IMR-90 (cell line): ENCODE measurements at regions not wholly inside any gene's neighbourhood (a gene's known extent, or its start where the extent isn't known, plus 50 kb on each side); places are given as distances from the start of the nearest gene placed in this dataset.

ENCODE experiments used
- ATAC-seq: fragments of 200-7000 bp; cut with Tn5 transposase; 2 replicates; pipeline ENCODE4 v1.9.1; 2020; ENCODE audit warnings: low read depth, mild to moderate bottlenecking, moderate library complexity
- BruUV-seq: library from RNA; stranded (reverse); fragments of 400-500 nt; replicated peaks from 2 replicates; lab custom pipeline; 2021; lab: Mats Ljungman, UMichigan
- CTCF ChIA-PET: fragments of 300-600 bp; formaldehyde crosslinking; extraction: SDS; loops from one replicate; lab custom pipeline; 2021; ENCODE audit warnings: antibody characterized with exemption; lab: Yijun Ruan, JAX
- POLR2A ChIA-PET: fragments of 300-600 bp; sonication (Branson Sonifier 250); formaldehyde crosslinking; loops from one replicate; lab custom pipeline; 2022; ENCODE audit warnings: antibody characterized with exemption; ENCODE audit not compliant: unreplicated experiment; lab: Charles Lee
- DNase-seq: peaks from one replicate; pipeline ENCODE4 v3.0.0; 2013
- H2AFZ ChIP-seq: replicated peaks from 2 replicates; pipeline ENCODE3; 2013; ENCODE audit warnings: low read length, mild to moderate bottlenecking; ENCODE audit not compliant: poor library complexity
- H2AK5ac ChIP-seq: 2 replicates; pipeline ENCODE4 v1.6.1; 2013; ENCODE audit warnings: low read depth, low read length, inconsistent platforms
- H2AK9ac ChIP-seq: replicated peaks from 2 replicates; pipeline ENCODE3; 2013; ENCODE audit warnings: mild to moderate bottlenecking, low read depth, low read length, moderate library complexity; ENCODE audit not compliant: poor library complexity
- H2BK120ac ChIP-seq: 2 replicates; pipeline ENCODE4 v1.6.1; 2013; ENCODE audit warnings: low read depth, low read length, inconsistent platforms
- H2BK15ac ChIP-seq: 3 replicates; pipeline ENCODE4 v1.6.1; 2013; ENCODE audit warnings: low read depth, low read length, inconsistent platforms
- H2BK20ac ChIP-seq: 2 replicates; pipeline ENCODE4 v1.6.1; 2013; ENCODE audit warnings: low read depth, mild to moderate bottlenecking, inconsistent platforms, low read length, moderate library complexity
- H2BK5ac ChIP-seq: 2 replicates; pipeline ENCODE4 v1.6.1; 2013; ENCODE audit warnings: mild to moderate bottlenecking, low read depth, low read length, inconsistent platforms; ENCODE audit not compliant: poor library complexity, severe bottlenecking
- H3K14ac ChIP-seq: replicated peaks from 2 replicates; pipeline ENCODE4 v1.6.1; 2013; ENCODE audit warnings: low read depth, low read length, inconsistent platforms
- H3K18ac ChIP-seq: 2 replicates; pipeline ENCODE4 v1.6.1; 2013; ENCODE audit warnings: low read depth, low read length, control low read depth
- H3K23ac ChIP-seq: 2 replicates; pipeline ENCODE4 v1.6.1; 2013; ENCODE audit warnings: low read depth, low read length, inconsistent platforms
- H3K27ac ChIP-seq: 2 replicates; pipeline ENCODE4 v1.5.1; 2013; ENCODE audit warnings: mild to moderate bottlenecking, control low read depth, low read length; ENCODE audit not compliant: insufficient read depth
- H3K27me3 ChIP-seq: 2 replicates; pipeline ENCODE4 v1.6.1; 2013; ENCODE audit warnings: low read length; ENCODE audit not compliant: control insufficient read depth, insufficient read depth
- H3K36me3 ChIP-seq: 2 replicates; pipeline ENCODE4 v1.6.1; 2013; ENCODE audit warnings: low read length, mixed read lengths; ENCODE audit not compliant: control insufficient read depth, insufficient read depth
- H3K4ac ChIP-seq: 2 replicates; pipeline ENCODE4 v1.6.1; 2013; ENCODE audit warnings: low read depth, low read length, inconsistent platforms
- H3K4me1 ChIP-seq: 2 replicates; pipeline ENCODE4 v1.6.1; 2013; ENCODE audit warnings: low read length, mixed read lengths; ENCODE audit not compliant: control insufficient read depth, insufficient read depth
- H3K4me2 ChIP-seq: 2 replicates; pipeline ENCODE4 v1.6.1; 2013; ENCODE audit warnings: low read depth, mild to moderate bottlenecking, control low read depth, low read length, moderate library complexity
- H3K4me3 ChIP-seq: 2 replicates; pipeline ENCODE4 v1.5.1; 2013; ENCODE audit warnings: low read depth, mild to moderate bottlenecking, control low read depth, low read length, moderate library complexity; ENCODE audit not compliant: insufficient read depth
- H3K56ac ChIP-seq: 2 replicates; pipeline ENCODE4 v1.6.1; 2013; ENCODE audit warnings: low read length, inconsistent platforms; ENCODE audit not compliant: insufficient read depth; ENCODE audit errors: extremely low read depth
- H3K79me1 ChIP-seq, 2 experiments: 2 replicates each; pipeline ENCODE4 v1.6.1; 2013; ENCODE audit warnings: low read length in 2 of 2, inconsistent platforms in 1 of 2, low read depth in 1 of 2
- H3K9ac ChIP-seq: 2 replicates; pipeline ENCODE4 v1.6.1; 2013; ENCODE audit warnings: low read depth, low read length, control low read depth
- H3K9me1 ChIP-seq: 2 replicates; pipeline ENCODE4 v1.6.1; 2013; ENCODE audit warnings: low read length, inconsistent platforms; ENCODE audit not compliant: insufficient read depth
- H3K9me3 ChIP-seq: 2 replicates; pipeline ENCODE4 v1.6.1; 2013; ENCODE audit warnings: low read length; ENCODE audit not compliant: control insufficient read depth, insufficient read depth
- H4K20me1 ChIP-seq: 2 replicates; pipeline ENCODE4 v1.6.1; 2013; ENCODE audit warnings: low read length, inconsistent platforms; ENCODE audit not compliant: insufficient read depth
- H4K5ac ChIP-seq: 2 replicates; pipeline ENCODE4 v1.6.1; 2013; ENCODE audit warnings: mild to moderate bottlenecking, low read depth, low read length, control low read depth
- H4K8ac ChIP-seq, 2 experiments: 2 replicates each; pipeline ENCODE4 v1.6.1; 2013; ENCODE audit warnings: low read depth in 2 of 2, low read length in 2 of 2, control low read depth in 1 of 2, inconsistent platforms in 1 of 2
- H4K91ac ChIP-seq: 2 replicates; pipeline ENCODE4 v1.6.1; 2013; ENCODE audit warnings: low read depth, low read length, inconsistent platforms; ENCODE audit not compliant: insufficient read depth
- BHLHE40 ChIP-seq: fragments of 150-350 bp; IDR thresholded peaks from 2 replicates; pipeline ENCODE4 v1.6.1; 2016; ENCODE audit warnings: mild to moderate bottlenecking, low read depth, low read length
- CEBPB ChIP-seq: IDR thresholded peaks from 2 replicates; pipeline ENCODE4 v1.6.1; 2012; ENCODE audit warnings: low read depth, low read length, improper control_type of control experiment
- MAZ ChIP-seq: IDR thresholded peaks from 2 replicates; pipeline ENCODE4 v1.6.1; 2012; ENCODE audit warnings: low read depth, mild to moderate bottlenecking, low read length, improper control_type of control experiment, moderate library complexity, borderline replicate concordance
- MXI1 ChIP-seq: IDR thresholded peaks from 2 replicates; pipeline ENCODE4 v1.6.1; 2012; ENCODE audit warnings: low read depth, mild to moderate bottlenecking, low read length, moderate library complexity, borderline replicate concordance
- POLR2A ChIP-seq: IDR thresholded peaks from 2 replicates; pipeline ENCODE4 v1.6.1; 2012; ENCODE audit warnings: mild to moderate bottlenecking, low read depth, low read length
- RAD21 ChIP-seq: IDR thresholded peaks from 2 replicates; pipeline ENCODE4 v1.6.1; 2012; ENCODE audit warnings: low read length, improper control_type of control experiment
- SMC3 ChIP-seq: fragments of 150-350 bp; IDR thresholded peaks from 2 replicates; pipeline ENCODE4 v1.6.1; 2016; ENCODE audit warnings: low read depth, mild to moderate bottlenecking, antibody characterized with exemption, low read length, moderate library complexity
- WGBS, 2 experiments: methylation state at CpG; one replicate each; pipeline versions ENCODE4 v1.1.5 to v1.1.7; 2013; ENCODE audit warnings: missing lambda C conversion rate in 2 of 2; ENCODE audit not compliant: insufficient read length in 1 of 2; ENCODE audit errors: extremely low coverage in 2 of 2; 5-methylcytosine and 5-hydroxymethylcytosine counted together
- dilution Hi-C: fragments of 300-500 bp; cut with HindIII; formaldehyde crosslinking; loops from one replicate; pipeline ENCODE4 v1.14.3; 2018; ENCODE audit warnings: low sequenced_read_pairs; ENCODE audit not compliant: unreplicated experiment
- in situ Hi-C: fragments of 300-500 bp; cut with MboI; formaldehyde crosslinking; loops from 3 replicates; pipeline ENCODE4 v1.14.3; 2019; ENCODE audit warnings: low sequenced_read_pairs, inconsistent platforms, mixed read lengths
- intact Hi-C: fragments of 100-400 bp; cut with micrococcal nuclease; formaldehyde crosslinking; loops from 2 replicates; pipeline ENCODE4 v1.10.0; 2022
- TF ChIP-seq, protein P1 (sequence below): fragments of 150-350 bp; IDR thresholded peaks from 2 replicates; pipeline ENCODE4 v1.6.1; 2017; ENCODE audit warnings: mild to moderate bottlenecking, antibody characterized with exemption, low read length, low read depth
- TF ChIP-seq, protein P2 (sequence below): fragments of 150-350 bp; IDR thresholded peaks from 2 replicates; pipeline ENCODE4 v1.6.1; 2016; ENCODE audit warnings: low read depth, mild to moderate bottlenecking, low read length, moderate library complexity, borderline replicate concordance
- TF ChIP-seq, protein P3 (sequence below): conservative IDR thresholded peaks from 2 replicates; pipeline ENCODE4 v1.5.1; 2012; ENCODE audit warnings: mild to moderate bottlenecking, low read depth, low read length, improper control_type of control experiment

DNA sequence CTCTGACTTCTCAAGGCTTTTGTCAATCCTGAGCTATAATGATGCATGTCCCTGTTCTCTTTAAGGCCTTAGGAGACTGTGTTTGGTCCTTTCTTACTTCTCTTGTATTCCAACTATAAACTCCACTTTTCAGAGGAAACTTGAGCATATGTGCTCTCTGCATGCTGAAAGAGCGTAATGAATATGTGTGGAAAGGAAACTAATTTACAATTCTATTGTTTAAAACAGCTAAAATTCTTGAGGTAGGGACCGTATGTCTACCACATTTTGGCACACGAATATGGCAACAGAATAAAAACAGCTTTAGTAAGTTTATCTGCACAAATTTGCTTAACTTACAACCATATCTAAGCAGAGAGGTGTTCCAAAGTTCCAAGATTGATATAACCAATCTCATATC is 242.0 kb upstream of the DCBLD2 start:
- BruUV-seq, result no TSS peak
- H3K4me1 ChIP-seq, result no peaks in the 10 kb centered on the region

More for the DNA sequence above, 242.0 kb upstream of the DCBLD2 start:
- Histone ChIP-seq H3K23ac (no peak overlapping the region), H3K9me3 (no peaks in the 10 kb centered on the region), H3K9ac (no peak overlapping the region), H4K20me1 (no peaks in the 10 kb centered on the region), H2AK5ac (no peak overlapping the region), H2AFZ (no peak overlapping the region), H3K14ac (no peak overlapping the region), H3K36me3 (no peaks in the 10 kb centered on the region), H2BK5ac (no peak overlapping the region), H2BK20ac (no peak overlapping the region), H3K56ac (no peak overlapping the region), H2BK120ac (no peak overlapping the region), H3K27me3 (no peaks in the 10 kb centered on the region), H4K5ac (no peak overlapping the region), H3K18ac (no peak overlapping the region), H2BK15ac (no peak overlapping the region), H2AK9ac (no peak overlapping the region), H4K91ac (no peak overlapping the region), H3K4me2 (no peak overlapping the region), H3K4ac (no peak overlapping the region), H3K9me1 (no peaks in the 10 kb centered on the region), H3K27ac (no peak overlapping the region), H4K8ac (no peak overlapping the region), H3K4me3 (no peak overlapping the region), H3K79me1 (no peaks in the 10 kb centered on the region)
- CTCF ChIA-PET, result no interaction called here
- in situ Hi-C loops (no loop called here), dilution Hi-C loops (no loop called here), intact Hi-C loops (no loop called here)
- WGBS, 2 experiments, result no CpG with 5 or more reads among the region's 3 CpGs
- DNase-seq, result no peak
- POLR2A ChIA-PET, result no interaction called here
- ATAC-seq, result no peak
- TF ChIP-seq SMC3, result no peak
- no peak for TF ChIP-seq MXI1
- TF ChIP-seq RAD21, result no peak
- TF ChIP-seq CEBPB, result no peak
- TF ChIP-seq, protein P1, sequence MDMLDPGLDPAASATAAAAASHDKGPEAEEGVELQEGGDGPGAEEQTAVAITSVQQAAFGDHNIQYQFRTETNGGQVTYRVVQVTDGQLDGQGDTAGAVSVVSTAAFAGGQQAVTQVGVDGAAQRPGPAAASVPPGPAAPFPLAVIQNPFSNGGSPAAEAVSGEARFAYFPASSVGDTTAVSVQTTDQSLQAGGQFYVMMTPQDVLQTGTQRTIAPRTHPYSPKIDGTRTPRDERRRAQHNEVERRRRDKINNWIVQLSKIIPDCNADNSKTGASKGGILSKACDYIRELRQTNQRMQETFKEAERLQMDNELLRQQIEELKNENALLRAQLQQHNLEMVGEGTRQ, result no peak
- TF ChIP-seq MAZ, result no peak
- TF ChIP-seq, protein P2, sequence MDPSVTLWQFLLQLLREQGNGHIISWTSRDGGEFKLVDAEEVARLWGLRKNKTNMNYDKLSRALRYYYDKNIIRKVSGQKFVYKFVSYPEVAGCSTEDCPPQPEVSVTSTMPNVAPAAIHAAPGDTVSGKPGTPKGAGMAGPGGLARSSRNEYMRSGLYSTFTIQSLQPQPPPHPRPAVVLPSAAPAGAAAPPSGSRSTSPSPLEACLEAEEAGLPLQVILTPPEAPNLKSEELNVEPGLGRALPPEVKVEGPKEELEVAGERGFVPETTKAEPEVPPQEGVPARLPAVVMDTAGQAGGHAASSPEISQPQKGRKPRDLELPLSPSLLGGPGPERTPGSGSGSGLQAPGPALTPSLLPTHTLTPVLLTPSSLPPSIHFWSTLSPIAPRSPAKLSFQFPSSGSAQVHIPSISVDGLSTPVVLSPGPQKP, result no peak
- TF ChIP-seq, protein P3, sequence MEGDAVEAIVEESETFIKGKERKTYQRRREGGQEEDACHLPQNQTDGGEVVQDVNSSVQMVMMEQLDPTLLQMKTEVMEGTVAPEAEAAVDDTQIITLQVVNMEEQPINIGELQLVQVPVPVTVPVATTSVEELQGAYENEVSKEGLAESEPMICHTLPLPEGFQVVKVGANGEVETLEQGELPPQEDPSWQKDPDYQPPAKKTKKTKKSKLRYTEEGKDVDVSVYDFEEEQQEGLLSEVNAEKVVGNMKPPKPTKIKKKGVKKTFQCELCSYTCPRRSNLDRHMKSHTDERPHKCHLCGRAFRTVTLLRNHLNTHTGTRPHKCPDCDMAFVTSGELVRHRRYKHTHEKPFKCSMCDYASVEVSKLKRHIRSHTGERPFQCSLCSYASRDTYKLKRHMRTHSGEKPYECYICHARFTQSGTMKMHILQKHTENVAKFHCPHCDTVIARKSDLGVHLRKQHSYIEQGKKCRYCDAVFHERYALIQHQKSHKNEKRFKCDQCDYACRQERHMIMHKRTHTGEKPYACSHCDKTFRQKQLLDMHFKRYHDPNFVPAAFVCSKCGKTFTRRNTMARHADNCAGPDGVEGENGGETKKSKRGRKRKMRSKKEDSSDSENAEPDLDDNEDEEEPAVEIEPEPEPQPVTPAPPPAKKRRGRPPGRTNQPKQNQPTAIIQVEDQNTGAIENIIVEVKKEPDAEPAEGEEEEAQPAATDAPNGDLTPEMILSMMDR, result no peak
- TF ChIP-seq BHLHE40, result no peak
- TF ChIP-seq POLR2A, result no peak
